ENCODE measurements at regions not wholly inside any gene's neighbourhood (a gene's known extent, or its start where the extent isn't known, plus 50 kb on each side); places are given as distances from the start of the nearest gene placed in this dataset.

- no peak for DNase-seq (ENCODE audit: low spot score)
- H3K9ac ChIP-seq (ENCODE audit: low read depth in 1 of 2, low read length in 2 of 2) = no peak overlapping the region
- TF ChIP-seq GABPA (IDR thresholded peaks at IDR 0.05 in 1 of 2, conservative IDR thresholded peaks at IDR 0.05 in 1 of 2) = no peak
- no peak for TF ChIP-seq REST (IDR thresholded peaks at IDR 0.05)
- no peak for TF ChIP-seq FOXA2 (IDR thresholded peaks at IDR 0.05)
- TF ChIP-seq FOXA1 (IDR thresholded peaks at IDR 0.05) = no peak
- TF ChIP-seq CTCF (IDR thresholded peaks at IDR 0.05; ENCODE audit: low read depth, low read length, missing input control) = no peak
- no peak for TF ChIP-seq NR2F2 (IDR thresholded peaks at IDR 0.05)
- TF ChIP-seq ZBTB33 (IDR thresholded peaks at IDR 0.05) = no peak
- TF ChIP-seq, protein P1, sequence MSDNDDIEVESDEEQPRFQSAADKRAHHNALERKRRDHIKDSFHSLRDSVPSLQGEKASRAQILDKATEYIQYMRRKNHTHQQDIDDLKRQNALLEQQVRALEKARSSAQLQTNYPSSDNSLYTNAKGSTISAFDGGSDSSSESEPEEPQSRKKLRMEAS (IDR thresholded peaks at IDR 0.05) = no peak
- TF ChIP-seq HNF4G (IDR thresholded peaks at IDR 0.05) = no peak
- no peaks in the 10 kb centered on the region for H3K9me3 ChIP-seq (ENCODE audit: control insufficient read depth in 4 of 4, low read length in 3 of 4)
- no peak overlapping the region for H3K27ac ChIP-seq (ENCODE audit: low read depth in 1 of 2, low read length in 2 of 2)
- WGBS = 55% methylated on average over 1 of the region's 1 CpG
- no peaks in the 10 kb centered on the region for H3K27me3 ChIP-seq (ENCODE audit: control insufficient read depth in 4 of 4, insufficient read depth in 4 of 4, low read length in 3 of 4)
- peaks cover 0 to 5% (median 0%) of the 10 kb centered on the region in 4 donors for H3K4me1 ChIP-seq (ENCODE audit: control insufficient read depth in 4 of 4, insufficient read depth in 4 of 4, low read length in 3 of 4)
- no peak overlapping the region for H3K4me3 ChIP-seq (ENCODE audit: low read depth in 1 of 3, low read length in 3 of 3)
- H3K36me3 ChIP-seq (ENCODE audit: control insufficient read depth in 4 of 4, insufficient read depth in 3 of 4, low read depth in 1 of 4, low read length in 3 of 4) = no peaks in the 10 kb centered on the region
These were observed 1288.7 kb downstream of the CNTNAP5 start for GRCh38 chr2:125313806-125314205.

- Histone ChIP-seq H3K36me3 (ENCODE audit: control insufficient read depth in 4 of 4, insufficient read depth in 3 of 4, low read depth in 1 of 4, low read length in 3 of 4) (no peaks in the 10 kb centered on the region), H3K9me3 (ENCODE audit: control insufficient read depth in 4 of 4, low read length in 3 of 4) (no peaks in the 10 kb centered on the region), H3K4me3 (ENCODE audit: low read depth in 1 of 3, low read length in 3 of 3) (no peak overlapping the region), H3K27me3 (ENCODE audit: control insufficient read depth in 4 of 4, insufficient read depth in 4 of 4, low read length in 3 of 4) (no peaks in the 10 kb centered on the region), H3K9ac (ENCODE audit: low read depth in 1 of 2, low read length in 2 of 2) (no peak overlapping the region), H3K4me1 (ENCODE audit: control insufficient read depth in 4 of 4, insufficient read depth in 4 of 4, low read length in 3 of 4) (no peaks in the 10 kb centered on the region), H3K27ac (ENCODE audit: low read depth in 1 of 2, low read length in 2 of 2) (no peak overlapping the region)
- WGBS = 96% methylated on average over 2 of the region's 2 CpGs
- no peak for DNase-seq (ENCODE audit: low spot score)
- TF ChIP-seq ZBTB33 (IDR thresholded peaks at IDR 0.05) (no peak), RAD21 (IDR thresholded peaks at IDR 0.05) (no peak), GABPA (IDR thresholded peaks at IDR 0.05 in 1 of 2, conservative IDR thresholded peaks at IDR 0.05 in 1 of 2) (no peak), REST (IDR thresholded peaks at IDR 0.05) (no peak), HNF4A (conservative IDR thresholded peaks at IDR 0.05) (no peak), FOXA1 (IDR thresholded peaks at IDR 0.05) (no peak), SP1 (IDR thresholded peaks at IDR 0.05) (no peak), ATF3 (IDR thresholded peaks at IDR 0.05) (no peak), TAF1 (conservative IDR thresholded peaks at IDR 0.05) (no peak), RXRA (IDR thresholded peaks at IDR 0.05) (no peak), JUND (IDR thresholded peaks at IDR 0.05) (no peak), EGR1 (IDR thresholded peaks at IDR 0.05; ENCODE audit: low read depth in 2 of 2) (no peak)
- TF ChIP-seq, protein P1 (IDR thresholded peaks at IDR 0.05) = no peak
These were observed 1293.7 kb downstream of the CNTNAP5 start for GRCh38 chr2:125318740-125319139.
